GM19035 (cell line): ENCODE measurements at regions not wholly inside any gene's neighbourhood (a gene's known extent, or its start where the extent isn't known, plus 50 kb on each side); places are given as distances from the start of the nearest gene placed in this dataset.
"Not testable (repeated sequence)": the region's sequence is repeated elsewhere in the genome, so short reads cannot be mapped to it uniquely, and the experiment has no call there.

ENCODE experiments used
- ATAC-seq: cut with Tn5 transposase; IDR thresholded peaks from one replicate; pipeline ENCODE4 v1.9.1; 2021; ENCODE audit not compliant: unreplicated experiment

DNA sequence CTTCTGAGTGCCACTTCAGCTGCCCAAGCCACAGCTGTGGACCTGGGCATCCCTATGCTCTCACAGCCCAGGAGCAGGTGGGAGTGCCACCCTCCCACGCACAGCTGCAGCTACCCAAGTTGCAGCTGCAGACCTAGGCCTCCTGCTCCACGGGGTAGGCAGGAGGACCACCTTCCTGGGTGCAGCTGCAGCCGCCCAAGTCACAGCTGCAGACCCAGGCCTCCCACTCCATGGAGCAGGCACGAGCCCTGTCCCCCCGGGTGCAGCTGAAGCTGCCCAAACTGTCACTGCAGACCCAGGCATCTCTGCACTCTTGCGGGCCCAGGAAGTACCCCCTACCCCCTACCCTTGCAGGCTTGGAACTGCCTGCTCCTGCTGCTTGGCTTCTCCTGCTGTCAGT is 260.2 kb downstream of the XPNPEP1 start:
- ATAC-seq, result no peak

DNA sequence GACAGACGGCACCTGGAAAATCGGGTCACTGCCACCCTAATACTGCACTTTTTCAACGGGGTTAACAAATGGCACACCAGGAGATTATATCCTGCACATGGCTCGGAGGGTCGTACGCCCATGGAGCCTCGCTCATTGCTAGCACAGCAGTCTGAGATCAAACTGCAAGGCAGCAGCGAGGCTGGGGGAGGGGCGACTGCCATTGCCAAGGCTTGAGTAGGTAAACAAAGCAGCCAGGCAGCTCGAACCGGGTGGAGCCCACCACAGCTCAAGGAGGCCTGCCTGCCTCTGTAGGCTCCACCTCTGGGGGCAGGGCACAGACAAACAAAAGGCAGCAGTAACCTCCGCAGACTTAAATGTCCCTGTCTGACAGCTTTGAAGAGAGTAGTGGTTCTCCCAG is 270.7 kb downstream of the XPNPEP1 start:
- not testable (repeated sequence) for ATAC-seq

DNA sequence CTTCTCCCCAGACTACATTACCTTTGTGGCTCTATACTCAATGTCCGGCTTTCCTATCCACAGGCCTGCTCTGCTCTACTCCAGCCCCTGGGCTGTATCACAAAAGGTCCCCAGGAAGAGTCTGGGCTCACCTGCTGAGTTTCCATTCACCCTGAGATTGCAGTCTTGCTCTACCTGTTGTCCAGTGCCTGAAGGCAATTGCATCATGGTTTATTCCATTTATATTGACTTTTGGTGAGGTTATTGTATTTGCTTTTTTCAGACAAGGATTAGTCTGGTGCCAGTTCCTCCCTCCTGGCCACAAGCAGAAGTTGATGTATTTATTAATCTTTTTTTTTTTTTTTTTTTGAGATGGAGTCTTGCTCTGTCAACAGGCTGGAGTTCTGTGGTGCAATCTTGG is 273.1 kb downstream of the XPNPEP1 start:
- no peak for ATAC-seq

DNA sequence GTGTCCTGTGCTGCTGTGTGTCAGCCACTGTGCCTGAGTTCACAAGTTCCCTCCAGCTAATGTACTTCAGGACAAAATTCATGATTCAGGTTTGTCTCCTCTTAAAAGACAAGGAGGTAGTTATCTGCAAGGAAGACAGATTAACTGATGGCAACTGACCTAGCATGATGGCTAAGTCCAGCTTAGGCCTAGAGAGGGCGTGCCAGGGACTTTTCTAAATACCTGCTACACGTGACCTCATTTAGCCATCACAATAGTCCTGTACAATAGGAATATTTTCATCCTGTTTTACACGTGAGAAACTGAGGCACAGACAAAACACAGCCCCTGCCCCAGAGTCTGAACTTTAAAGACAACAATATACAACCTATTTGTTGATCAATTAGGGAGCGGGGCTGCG is 275.7 kb downstream of the XPNPEP1 start:
- ATAC-seq, result no peak

DNA sequence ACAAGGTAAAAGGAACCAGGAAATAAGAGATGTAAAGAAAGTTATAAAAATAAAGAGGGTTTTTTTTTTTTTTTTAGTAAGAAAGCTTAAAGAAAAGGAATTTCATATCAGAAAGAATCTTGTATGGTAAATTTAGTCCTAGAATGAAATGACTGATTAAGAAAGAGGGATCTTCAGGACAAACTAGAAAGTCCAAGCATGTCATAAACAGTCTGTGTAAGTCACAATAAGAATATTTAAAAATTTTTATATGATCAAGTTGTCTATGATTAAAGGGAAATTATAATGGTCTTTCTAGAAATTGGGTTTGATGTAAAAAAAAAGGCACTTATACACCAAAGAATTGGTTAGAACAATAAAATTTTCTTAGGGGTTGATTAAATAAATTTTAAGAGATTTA is 289.5 kb downstream of the XPNPEP1 start:
- no peak for ATAC-seq

DNA sequence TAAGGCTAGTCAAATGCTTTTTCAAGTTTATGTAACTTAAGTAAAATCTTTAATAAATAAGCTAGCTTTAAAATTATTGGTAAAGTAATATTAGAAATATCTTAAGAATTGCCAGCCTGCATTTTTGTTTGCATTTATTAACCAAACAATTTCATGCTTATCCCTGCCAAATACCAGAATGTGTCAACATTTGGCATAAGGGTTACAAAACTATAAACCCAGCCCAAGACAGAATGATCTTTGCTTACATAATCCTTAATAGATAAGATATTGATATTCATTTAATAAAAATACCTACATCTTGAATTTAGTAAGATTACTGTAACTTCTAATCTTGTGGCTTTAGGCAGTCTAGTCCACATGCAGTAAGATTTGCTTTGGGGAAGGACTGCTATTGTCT is 290.3 kb downstream of the XPNPEP1 start:
- ATAC-seq, result not testable (repeated sequence)

DNA sequence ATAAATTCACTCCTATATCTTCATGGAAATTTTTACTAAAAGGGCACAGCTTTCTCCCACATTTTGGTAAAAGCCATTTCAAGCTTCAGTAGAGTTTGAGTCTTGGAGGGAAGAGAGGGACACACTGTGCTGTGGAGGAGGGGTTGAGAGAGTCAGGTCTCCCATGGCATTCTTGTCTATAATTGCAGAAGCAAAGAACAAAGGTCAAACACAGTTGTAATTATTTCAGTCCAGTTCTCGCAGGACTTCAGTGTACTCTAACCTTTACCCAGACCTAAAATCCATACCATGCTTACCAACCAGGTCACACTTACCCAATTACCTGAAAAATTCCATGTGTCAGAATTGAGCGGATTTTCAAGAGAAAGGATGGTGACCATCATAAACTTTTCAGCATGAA is 298.4 kb downstream of the XPNPEP1 start:
- ATAC-seq, result no peak

DNA sequence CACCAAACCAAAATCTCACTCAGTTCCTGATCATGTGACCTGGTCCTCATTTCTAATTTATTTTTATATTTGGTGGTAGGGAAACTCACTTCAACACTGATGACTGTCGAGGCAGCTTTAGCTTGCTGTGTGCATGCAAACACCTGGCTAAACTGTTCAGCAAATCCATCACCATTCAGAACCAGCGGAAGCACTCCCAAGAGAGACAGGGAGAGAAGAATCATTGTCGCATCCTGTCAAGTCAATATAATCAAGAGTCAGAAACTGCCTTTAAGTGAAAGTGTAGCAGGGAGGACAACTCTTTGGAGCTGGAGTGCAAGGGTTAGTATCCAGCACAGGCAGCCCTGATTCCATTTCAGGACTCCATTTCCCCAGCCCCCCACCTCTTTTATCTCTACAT is 300.7 kb downstream of the XPNPEP1 start:
- no peak for ATAC-seq

DNA sequence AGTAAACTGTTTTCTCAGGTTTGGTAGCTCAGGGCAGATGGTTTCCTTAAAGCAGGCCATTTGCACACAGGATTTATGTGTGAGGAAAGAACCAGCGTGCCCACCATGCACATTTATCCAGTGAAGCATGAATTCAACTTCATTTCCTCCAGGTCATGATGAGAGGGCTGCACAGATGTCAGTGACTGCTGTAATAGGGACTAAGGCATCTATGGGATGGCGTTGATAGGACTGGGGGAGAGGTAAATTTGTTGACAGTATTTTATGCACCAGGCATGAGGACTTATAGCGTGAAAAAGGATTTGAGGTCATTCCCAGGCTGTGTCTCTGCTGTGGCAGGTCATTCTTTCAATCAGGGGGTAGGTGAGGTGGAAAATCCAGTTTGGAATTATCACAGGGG is 302.9 kb downstream of the XPNPEP1 start:
- ATAC-seq, result no peak

DNA sequence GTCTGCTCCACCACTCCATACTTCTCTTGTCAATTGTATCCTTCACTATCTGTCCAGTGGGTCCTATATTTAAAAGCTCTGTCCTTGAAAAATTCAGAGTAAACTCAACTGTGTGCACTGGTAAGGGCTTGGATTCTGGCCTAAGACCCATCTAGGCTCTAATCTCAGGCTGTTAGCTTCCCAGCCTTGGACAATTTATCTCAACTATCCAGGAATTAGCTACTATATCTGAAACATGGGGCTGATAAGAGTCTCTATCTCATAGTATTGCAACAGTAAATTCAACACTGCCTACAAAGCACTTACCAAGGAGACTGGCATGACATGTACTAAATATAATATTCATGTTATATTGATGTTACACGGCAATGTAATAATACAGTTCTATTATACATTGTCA is 303.4 kb downstream of the XPNPEP1 start:
- no peak for ATAC-seq

DNA sequence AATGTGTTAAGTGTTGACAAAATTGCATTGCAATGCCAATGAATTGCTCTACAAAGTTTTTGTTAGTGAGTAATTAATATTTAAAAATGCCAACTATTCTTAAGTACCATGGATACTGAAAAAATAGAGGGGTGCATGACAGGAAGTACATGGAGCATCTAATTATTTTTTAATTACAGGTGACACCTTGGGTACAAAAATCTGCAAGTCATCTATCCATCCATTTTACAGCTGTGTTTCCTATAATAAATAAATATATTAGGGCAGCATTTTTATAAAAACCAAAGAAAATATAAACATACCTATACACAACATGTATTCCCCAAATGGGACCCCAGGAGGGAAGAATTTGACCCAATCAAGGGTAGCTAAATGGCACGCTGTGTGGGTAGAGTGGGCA is 304.6 kb downstream of the XPNPEP1 start:
- no peak for ATAC-seq

DNA sequence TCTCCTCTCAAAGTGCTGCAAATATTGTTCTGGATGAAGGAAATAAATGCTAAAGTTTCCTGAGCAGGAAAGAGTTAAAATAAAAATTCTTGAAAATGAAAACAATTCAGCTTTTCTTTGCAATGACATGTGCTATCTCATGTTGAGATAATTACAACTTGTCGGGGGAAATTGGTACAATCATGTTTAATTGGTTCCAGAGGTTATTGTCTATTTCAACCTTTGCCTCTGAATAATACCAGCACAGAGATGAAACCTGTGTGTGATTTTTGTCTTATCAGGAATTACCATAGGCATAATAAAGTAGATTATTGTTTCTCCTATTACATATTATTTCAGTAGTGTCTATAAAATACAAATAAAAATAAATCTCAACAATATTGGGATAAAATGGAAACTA is 305.0 kb downstream of the XPNPEP1 start:
- ATAC-seq, result no peak

DNA sequence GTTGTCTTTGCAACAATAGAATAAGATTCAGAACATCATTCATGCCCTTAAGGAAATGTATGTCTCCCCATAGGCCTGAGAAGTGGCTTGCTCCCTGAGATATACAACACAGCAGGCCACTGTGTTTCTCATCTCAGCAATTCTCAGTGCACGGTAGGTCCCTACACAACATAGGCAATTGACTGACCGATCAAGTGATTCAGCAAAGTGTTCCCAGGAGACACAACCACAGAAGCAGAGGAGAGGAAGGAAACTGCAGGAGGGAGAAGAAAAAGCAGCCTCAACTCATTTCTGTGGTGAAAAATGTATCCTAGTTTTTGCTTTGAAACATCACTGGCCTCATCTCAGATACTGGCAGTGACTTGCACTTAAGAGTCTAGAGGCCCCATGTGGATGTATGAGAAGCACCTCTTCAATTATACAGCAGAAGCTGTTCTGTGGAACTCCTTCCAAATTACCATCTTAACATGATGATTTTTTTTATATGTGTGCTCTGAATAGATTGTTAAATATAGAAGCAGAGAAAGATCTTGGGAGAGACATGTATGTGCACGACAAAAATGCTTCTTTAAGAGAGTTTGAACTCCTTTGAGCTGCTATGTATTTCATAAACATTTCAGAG is 306.8 kb downstream of the XPNPEP1 start:
- no peak for ATAC-seq

DNA sequence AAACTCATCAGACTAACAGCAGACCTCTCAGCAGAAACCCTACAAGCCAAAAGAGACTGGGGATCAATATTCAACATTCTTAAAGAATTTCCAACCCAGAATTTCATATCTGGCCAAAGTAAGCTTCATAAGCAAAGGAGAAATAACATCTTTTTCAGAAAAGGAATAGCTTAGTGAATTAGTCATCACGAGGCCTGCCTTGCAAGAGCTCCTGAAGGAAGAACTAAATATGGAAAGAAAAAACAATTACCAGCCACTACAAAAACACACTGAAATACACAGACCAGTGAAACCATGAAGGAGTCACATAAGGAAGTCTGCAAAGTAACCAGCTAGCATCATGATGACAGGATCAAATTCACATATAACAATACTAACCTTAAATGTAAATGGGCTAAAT is 328.0 kb downstream of the XPNPEP1 start:
- ATAC-seq, result not testable (repeated sequence)

DNA sequence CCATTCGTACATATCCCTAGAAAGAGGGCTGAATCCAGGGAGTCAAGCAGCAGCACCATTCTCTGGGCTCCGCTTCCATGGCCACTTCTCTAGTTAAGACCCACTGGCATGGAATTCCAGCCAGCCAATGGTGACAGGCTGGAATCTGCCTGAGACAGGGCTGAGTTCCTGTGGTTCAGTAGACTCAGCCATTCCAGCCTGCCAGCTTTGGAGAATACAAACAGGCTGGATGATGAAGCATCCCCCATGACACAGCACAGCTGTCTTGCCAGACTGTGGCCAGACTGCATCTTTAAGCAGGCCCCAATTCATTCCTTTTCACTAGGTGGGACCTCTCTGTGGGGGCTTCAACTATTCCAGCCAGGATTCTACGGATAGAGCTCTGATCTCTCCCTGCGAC is 329.6 kb downstream of the XPNPEP1 start:
- ATAC-seq, result no peak

DNA sequence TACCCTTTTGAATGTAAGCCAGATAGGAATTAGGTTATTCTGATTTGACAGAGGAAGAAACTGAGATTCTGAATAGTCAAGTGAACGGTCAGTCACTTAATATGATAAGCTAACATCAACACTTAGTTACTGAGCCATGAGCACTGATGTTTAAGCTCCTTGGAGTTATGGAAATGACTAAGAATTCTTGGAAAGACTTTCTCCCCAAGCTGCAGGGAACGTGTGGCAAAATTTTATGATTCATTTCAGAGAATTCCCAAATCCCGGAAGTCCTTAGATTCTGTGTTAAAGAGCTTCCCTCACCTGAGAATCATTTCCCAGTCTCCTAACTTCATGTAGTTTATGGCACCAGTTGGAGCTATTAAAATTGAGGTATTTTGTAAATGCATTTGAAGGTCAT is 330.9 kb downstream of the XPNPEP1 start:
- ATAC-seq, result no peak

DNA sequence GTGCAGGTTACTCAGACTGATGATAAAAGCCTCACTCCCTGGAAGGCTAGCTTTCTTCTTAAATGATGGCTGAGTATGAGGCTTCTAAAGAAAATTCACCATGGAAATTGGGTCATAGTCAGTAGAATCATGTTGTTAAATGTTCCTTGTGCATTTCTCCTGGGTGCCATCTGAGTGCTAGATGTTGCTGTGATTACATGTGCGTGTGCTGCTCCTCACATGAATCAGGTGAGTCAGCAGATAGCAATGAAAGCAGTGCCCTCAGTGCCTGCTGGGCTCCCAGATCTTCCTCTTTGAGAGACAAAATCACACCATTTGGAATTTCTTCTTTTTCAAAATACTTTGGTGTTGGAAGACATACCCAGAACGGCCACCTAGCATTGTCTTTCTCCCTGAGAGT is 331.7 kb downstream of the XPNPEP1 start:
- ATAC-seq, result no peak

DNA sequence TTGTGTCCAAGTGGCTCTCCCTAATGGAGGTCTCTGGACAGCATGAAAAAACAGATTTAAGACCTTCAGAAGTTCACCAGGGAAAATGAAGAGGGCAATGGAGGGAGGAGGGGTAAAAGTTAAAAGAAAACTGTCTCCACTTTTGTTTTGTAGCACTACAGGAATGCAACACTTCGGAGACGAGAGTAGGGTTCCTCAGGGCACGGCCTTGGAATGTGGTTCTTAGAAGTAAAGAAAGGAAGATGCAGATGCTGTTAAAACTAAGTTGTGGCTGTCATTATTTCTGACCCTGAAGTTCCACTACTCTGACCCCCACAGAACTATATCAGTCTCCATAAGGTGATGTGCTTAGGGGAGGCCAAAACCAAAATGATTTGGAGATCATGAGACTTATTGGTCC is 335.1 kb downstream of the XPNPEP1 start:
- ATAC-seq, result no peak

DNA sequence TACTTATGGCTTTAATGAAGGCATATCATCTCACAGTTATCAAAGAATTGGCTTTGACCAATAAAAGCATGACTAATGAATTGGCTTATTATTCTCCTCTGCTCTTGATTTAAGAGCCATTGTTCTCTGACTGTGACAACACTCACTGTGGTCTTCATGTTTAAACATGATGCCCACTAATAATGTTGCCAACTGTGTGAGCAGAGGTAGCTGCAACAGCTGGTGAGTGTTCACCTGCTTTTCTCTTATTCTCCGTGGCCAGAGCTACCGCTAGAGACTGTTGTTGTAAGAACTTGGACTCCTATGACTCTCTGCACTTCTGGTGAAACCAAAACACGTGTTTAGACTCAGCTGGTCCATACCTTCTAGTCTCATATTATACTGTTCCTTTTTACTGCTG is 335.9 kb downstream of the XPNPEP1 start:
- ATAC-seq, result no peak

DNA sequence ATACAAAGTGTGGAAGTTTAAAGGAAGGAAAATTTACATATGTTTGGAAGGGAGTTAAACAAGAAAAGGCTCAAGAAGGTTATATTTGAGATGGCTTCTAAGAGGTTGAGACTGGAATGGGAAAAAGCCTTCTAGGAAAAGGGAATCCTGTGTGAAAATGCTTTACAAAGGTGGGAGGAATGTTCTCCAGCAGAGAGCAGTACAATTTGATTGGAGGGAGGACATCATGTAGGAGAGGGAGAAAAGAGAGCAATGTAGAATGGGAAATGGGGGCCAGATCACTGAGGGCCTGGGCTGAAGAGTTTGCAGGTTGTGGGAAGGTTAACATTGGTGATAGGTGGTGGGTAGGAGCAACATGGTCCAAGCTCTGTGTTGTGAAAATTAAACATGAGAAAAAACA is 366.9 kb downstream of the XPNPEP1 start:
- ATAC-seq, result no peak

DNA sequence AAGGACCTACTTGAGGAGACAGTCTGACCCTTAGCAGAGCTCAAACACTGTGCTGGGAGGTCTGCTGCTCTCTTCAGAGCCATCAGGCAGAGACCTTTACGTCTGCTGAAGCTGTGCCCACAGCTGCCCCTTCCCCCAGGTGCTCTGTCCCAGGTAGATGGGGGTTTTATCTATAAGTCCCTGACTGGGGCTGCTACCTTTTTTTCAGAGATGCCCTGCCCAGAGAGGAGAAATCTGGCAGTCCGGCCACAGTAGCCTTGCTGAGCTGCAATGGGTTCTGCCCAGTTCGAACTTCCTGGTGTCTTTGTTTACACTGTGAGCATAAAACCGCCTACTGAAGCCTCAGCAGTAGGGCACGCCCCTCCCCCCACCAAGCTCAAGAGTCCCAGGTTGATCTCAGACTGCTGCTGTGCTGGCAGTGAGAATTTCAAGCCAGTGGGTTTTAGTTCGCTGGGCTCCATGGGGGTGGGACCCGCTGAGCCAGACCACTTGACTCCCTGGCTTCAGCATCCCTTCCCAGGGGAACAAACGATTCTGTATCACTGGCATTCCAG is 381.2 kb downstream of the XPNPEP1 start:
- ATAC-seq, result not testable (repeated sequence)

DNA sequence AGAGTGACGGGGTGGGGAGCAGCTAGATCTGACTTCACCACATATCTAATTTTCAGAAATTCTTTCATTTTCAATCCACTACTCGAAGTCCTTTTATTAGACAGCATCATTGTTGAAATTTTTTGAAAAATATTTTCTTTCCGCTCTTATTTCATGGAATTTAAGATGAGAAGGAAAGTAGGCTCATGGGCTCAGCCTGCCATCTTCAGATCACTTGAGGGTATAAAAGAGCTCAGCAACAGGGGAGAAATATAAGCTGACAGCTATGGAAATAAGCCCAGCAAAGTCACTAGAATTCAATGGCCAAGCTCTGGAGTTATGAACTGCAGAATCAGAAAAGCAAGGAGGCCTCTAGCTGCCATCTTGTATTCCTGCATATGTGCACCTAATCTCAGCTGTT is 389.1 kb downstream of the XPNPEP1 start:
- no peak for ATAC-seq

DNA sequence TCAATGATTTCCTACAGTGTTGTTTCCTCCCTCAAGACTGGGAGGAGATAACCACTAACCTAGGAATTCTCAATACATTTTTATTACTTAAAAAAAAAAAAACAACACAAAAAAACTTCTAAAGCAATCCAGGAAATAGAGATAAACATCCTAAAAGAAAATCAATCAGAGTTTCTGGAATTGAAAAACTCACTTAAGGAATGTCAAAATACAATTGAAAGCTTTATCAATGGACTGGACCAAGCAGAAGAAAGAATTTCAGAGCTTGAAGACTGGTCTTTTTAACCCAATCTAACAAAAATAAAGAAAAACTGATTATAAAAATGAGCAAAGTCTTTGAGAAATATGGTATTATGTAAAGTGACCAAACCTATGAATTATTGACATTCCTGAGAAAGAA is 394.1 kb downstream of the XPNPEP1 start:
- ATAC-seq, result no peak
